Activated CD4-positive, CD25-positive, alpha-beta regulatory T cell treated with anti-CD3 and anti-CD28 coated beads, Interleukin-2, amount 50 U/mL, for 24 hours (primary cell): ENCODE measurements at regions not wholly inside any gene's neighbourhood (a gene's known extent, or its start where the extent isn't known, plus 50 kb on each side); places are given as distances from the start of the nearest gene placed in this dataset.
"Not testable (repeated sequence)": the region's sequence is repeated elsewhere in the genome, so short reads cannot be mapped to it uniquely, and the experiment has no call there.

Experiments used
- ATAC-seq, 2 donors: fragments of 150-1000 bp; cut with Tn5 transposase; one replicate each; pipeline ENCODE4 v1.10.0; 2021; ENCODE audit warnings: mild to moderate bottlenecking in 1 of 2, moderate library complexity in 1 of 2

DNA sequence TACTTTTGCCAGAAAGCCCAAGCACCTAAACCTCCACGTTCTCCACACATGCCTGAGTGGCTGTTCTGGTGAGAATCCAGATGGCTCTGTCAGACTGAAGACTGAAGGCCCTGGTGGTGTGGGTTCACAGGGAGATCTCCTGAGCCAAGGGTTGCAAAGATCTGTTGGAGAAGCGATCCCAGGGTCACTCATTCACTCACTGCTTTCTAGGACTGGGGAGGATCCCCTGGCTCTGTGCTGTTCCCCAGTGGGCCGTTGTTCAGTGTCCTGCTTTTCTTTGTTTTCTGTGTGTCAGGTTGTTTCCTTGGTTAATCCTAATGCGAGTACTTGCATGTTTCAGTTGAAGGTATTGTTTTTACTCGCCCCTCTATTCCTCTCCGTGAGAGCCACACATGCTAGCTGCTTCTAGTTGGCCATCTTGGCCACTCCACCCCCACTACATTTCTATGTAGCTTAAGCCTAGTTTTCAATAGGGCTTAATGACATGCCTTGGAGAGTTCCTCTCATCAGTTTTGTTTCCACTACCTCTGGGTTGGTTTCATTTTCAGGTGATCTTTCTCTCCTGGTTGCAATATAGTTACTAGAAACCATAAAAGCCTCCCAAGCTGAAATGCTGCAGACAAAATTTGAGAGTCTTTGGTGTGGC is 144.5 kb upstream of the SLC38A2 start:
- ATAC-seq, result peak; percentile 86 to 90

DNA sequence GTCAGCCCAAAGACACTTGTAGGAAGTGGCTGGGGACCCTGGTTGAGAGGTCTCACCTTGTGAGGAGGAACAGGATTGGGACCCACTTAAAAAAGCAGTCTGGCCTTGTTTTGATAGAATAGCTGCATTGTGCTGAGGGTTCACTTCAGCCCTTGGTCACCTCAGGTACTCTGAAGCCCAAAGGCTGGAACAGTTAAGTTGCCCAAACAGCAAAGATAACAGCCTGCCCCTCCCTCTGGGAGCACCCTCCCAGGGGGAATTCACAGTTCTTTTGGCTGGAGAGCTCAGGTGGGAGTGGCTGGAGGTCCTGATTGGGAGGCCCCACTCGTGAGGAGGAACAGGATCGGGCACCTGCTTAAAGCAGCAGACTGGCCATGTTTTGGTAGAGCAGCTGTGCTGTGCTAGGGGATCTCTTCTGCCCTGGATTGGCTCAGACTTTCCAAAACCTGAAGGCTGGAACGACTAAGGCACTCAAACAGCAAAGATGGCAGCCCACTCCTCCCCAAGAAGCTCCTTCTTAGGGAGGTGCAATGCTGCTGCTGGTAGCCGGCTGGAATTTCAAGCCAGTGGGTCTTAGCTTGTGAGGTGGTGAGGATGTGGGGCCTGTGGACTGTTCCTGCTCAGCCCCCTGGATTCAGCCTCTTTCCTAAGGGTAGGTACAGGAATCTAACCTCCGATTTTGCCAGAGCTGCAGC is 143.8 kb upstream of the SLC38A2 start:
- ATAC-seq, result no peak

DNA sequence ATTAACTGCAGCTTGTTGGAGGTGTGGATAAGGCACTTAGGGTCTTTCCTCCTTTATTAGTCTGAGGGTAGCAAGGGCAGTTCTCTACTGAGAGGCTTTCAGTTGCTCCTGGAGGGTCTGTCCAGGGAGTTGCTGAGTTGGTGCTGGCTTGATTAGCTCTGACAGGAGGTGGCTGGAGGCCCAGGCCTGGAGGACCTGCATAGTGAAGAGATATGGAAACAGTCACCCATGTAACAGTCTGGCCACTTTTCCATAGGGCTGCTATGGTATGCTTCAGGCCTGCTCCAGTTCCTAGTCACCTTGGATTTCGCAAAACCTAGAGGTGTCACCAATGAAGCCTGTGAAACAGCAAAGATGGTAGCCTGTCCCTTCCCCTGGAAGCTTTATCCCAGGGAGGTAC is 143.3 kb upstream of the SLC38A2 start:
- ATAC-seq, result no peak

DNA sequence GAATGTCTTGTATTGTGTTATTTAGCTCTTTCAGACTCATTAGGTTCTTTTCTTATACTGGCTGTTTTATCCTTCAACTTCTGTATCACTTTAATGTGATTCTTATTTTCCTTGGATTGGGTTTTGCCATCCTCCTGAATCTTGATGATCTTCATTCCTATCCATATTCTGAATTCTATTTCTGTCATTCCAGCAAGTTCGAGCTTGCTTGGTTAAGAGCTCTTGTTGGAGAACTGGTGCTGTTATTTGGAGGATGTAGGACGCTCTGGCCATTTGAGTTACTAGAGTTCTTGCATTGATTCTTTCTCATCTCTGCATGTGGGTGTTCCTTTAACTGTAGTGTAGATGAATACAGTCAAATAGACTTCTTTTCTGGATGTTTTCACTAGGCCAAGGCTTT is 142.3 kb upstream of the SLC38A2 start:
- ATAC-seq, result no peak

DNA sequence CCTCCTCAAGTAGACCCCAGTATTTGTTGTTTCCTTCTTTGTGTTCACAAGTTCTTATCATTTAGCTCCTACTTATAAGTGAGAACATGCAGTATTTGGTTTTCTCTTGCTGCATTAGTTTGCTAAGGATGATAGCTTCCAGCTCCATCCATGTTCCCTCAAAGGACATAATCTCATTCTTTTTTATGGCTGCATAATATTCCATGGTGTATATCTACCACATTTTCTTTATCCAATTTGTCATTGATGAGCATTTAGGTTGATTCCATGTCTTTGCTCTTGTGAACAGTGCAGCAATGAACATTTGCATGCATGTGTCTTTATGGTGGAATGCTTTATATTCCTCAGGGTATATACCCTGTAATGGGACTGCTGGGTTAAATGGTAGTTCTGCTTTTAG is 137.7 kb upstream of the SLC38A2 start:
- ATAC-seq, result not testable (repeated sequence)

GRCh38 chr12:46509135-46509534 is 136.6 kb upstream of the SLC38A2 start:
- no peak for ATAC-seq

GRCh38 chr12:46508651-46509050 is 136.1 kb upstream of the SLC38A2 start:
- no peak for ATAC-seq

- no peak for ATAC-seq
Observed at GRCh38 chr12:46507766-46508165, 135.2 kb upstream of the SLC38A2 start.

DNA sequence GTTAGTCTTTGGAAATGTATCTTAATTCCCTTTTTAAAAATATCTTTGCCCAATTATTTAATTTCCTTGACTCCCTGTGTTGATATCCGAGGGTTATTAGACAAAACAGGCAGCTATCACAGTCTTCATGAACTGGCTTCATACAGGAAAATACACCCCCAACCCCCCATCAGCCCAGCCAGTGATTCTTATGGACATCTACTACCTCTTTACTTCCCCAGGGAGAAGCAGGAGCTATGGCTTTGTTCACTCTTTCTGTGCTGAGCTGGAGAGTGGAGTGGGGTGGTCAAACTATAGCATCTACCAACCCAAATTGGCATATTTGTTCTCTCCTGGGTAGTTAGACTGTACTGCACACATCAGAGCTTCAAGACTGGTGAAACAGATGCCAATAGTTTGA is 134.4 kb upstream of the SLC38A2 start:
- no peak for ATAC-seq

- ATAC-seq, result no peak
Observed at GRCh38 chr12:46506198-46506597, 133.6 kb upstream of the SLC38A2 start.

DNA sequence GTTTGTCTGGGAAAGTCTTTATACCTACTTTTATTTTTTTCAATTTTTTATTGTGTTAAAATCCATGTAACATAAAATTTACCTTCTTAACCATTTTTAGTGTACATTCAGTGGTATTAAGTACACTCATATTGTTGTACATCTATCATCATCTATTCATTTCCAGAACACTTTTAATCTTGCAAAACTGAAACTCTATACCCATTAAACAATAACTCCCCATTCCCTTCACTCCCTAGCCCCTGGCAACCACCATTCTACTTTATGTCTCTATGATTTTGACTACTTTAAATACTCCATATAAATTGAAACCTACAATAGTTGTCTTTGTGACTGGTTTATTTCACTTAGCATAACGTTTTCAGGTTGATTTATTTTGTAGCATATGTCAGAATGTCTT is 131.9 kb upstream of the SLC38A2 start:
- ATAC-seq, result no peak

DNA sequence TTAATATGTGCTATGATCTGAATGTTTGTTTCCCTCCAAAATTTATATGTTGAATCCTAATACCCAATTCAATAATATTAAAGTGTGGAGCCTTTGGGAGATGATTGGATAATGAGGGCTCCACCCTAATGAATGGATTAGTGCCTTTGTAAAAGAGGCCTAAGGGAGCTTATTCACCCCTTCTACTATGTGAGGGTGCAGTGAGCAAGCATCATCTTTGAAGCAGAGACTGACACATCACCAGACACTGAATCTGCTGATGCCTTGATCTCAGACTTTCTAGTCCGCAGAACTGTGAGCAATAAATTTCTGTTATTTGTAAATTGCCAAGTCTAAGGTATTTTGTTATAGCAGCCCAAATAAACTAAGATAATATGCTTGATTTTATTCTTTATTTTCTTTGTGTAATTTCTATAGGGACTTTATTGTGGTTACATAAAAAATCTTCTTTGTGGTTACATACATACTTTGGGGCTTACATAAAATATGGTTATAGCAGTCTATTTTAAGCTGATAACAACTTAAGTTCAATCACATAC is 131.1 kb upstream of the SLC38A2 start:
- no peak for ATAC-seq

- ATAC-seq, result no peak
Observed at GRCh38 chr12:46500673-46501072, 128.1 kb upstream of the SLC38A2 start.

DNA sequence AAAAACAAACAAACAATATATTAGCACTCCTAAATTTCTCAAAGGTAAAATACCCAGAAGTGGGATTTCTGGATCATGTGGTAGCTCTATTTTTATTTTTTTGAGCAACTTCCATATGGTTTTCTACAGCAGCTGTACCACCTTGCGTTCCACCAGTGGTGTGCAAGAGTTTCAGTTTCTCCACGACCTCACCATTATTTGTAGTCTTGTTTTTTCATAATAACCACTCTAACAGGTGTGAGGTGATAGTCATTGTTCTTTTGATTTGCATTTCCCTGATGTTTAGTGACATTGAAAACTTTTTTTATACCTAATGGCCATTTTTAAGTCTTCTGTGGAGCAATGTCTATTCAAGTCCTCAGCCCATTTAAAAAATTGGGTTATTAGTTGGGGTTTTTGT is 127.3 kb upstream of the SLC38A2 start:
- no peak for ATAC-seq

- no peak for ATAC-seq
Observed at GRCh38 chr12:46499226-46499625, 126.7 kb upstream of the SLC38A2 start.

- ATAC-seq, result no peak
Observed at GRCh38 chr12:46497739-46498138, 125.2 kb upstream of the SLC38A2 start.

GRCh38 chr12:46494424-46494823 is 121.9 kb upstream of the SLC38A2 start:
- no peak for ATAC-seq

- no peak for ATAC-seq
Observed at GRCh38 chr12:46493834-46494181, 121.2 kb upstream of the SLC38A2 start.

DNA sequence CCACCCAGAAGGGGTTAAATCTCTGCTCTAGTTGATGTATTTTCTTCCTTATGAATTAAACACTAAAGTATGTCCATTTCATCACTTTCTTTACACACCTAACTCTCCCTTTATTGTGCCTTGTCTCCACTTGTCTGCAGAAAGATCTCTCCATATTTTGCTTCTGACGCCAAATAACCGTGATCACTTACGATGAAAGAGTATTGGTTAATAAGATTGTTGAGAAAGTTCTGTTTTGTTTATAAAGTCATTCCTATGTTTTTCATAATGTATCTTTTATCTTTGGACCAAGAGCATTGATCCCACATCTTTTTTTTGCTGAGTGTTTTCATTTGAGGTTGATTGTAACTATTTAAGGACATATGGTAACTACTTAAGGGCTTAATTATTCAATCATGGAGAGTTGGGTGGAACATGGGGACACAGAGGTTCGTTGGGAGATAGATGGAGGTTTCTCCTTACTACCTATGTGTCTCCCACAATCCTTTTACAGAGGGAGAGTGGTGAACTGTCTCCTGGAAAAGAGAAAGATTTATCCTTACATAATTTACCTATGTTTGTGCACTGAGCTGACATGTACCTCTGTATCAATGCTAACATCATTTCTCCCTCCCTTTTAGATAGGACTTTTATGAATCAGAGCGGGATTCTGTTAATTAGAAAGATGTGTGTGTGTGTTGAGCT is 120.7 kb upstream of the SLC38A2 start:
- ATAC-seq, result no peak

- no peak for ATAC-seq
Observed at GRCh38 chr12:46492471-46493085, 120.0 kb upstream of the SLC38A2 start.

DNA sequence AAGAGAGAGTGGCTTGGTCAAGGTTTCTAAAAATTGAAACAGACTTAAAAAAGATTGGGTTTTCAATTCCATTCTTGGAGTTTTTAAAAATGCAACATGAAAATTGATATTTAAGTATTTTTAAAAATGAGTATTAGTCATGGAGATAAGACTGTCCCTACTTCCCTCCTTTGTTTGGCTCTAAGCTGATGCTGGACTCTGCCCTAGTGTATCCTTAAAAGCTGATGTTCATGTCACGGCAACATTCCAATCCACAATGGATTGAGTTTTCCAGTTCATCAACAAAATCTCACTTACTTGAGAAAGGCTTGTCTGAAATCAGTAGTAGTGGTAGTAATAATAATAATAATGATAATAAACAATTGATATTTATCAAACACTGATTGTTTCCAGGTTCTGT is 119.0 kb upstream of the SLC38A2 start:
- ATAC-seq, result no peak

- ATAC-seq, result no peak
Observed at GRCh38 chr12:46490635-46491034, 118.1 kb upstream of the SLC38A2 start.

GRCh38 chr12:46489951-46490388 is 117.4 kb upstream of the SLC38A2 start:
- ATAC-seq, result no peak
